ENCODE measurements at regions not wholly inside any gene's neighbourhood (a gene's known extent, or its start where the extent isn't known, plus 50 kb on each side); places are given as distances from the start of the nearest gene placed in this dataset.

DNA sequence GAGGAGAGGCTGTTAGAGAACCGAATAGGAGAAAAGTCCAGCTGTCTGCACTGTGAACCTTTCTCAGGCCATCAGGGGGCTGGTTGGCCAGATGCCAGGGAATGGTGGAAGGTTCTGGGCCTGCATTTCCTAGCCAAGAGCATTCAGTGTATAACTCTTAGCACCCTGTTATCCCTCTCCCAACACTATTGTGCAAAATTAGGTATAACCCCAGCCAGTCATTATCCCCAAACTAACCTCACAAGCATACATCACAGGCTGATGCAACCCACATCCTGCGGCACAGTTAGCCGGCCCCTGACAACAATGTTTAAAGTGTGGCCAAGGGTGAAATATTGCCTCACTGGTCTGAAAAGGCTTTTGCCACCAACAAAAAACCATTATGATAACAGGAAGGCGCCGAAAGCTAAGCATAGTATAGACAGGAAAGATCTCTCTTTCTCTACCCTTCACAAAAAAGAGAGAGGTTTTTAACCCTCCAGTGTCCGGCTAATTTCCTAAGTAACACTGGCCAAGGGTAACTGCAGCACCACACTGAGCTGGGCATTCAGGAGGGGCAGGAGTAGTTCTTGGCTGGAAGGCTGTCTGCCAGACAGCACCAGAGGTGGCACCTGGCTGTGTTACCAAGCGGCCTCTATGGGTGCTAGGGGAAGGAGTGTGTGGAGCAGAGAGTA, 77.3 kb upstream of the BCAR3 start:
- TF ChIP-seq, protein P1, sequence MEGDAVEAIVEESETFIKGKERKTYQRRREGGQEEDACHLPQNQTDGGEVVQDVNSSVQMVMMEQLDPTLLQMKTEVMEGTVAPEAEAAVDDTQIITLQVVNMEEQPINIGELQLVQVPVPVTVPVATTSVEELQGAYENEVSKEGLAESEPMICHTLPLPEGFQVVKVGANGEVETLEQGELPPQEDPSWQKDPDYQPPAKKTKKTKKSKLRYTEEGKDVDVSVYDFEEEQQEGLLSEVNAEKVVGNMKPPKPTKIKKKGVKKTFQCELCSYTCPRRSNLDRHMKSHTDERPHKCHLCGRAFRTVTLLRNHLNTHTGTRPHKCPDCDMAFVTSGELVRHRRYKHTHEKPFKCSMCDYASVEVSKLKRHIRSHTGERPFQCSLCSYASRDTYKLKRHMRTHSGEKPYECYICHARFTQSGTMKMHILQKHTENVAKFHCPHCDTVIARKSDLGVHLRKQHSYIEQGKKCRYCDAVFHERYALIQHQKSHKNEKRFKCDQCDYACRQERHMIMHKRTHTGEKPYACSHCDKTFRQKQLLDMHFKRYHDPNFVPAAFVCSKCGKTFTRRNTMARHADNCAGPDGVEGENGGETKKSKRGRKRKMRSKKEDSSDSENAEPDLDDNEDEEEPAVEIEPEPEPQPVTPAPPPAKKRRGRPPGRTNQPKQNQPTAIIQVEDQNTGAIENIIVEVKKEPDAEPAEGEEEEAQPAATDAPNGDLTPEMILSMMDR (IDR thresholded peaks at IDR 0.05): no peak
- no peak for TF ChIP-seq POLR2A (IDR thresholded peaks at IDR 0.05)

Data from uterus (tissue), 2 donors.